ENCODE measurements at regions not wholly inside any gene's neighbourhood (a gene's known extent, or its start where the extent isn't known, plus 50 kb on each side); places are given as distances from the start of the nearest gene placed in this dataset.

GRCh38 chr6:8229915-8230756, 127.8 kb upstream of the EEF1E1 start:
- TF ChIP-seq POLR2A (IDR thresholded peaks at IDR 0.05): no peak
- no peak for TF ChIP-seq CTCF (IDR thresholded peaks at IDR 0.05)

Measured in body of pancreas (tissue), 4 donors.